CD14-positive monocyte (primary cell): ENCODE measurements at regions not wholly inside any gene's neighbourhood (a gene's known extent, or its start where the extent isn't known, plus 50 kb on each side); places are given as distances from the start of the nearest gene placed in this dataset.

ENCODE experiments used
- DNase-seq, 3 donors: peaks; one replicate each; pipeline ENCODE4 v3.0.0-alpha.2; 2011 to 2022
- H2AFZ ChIP-seq: 2 replicates; pipeline ENCODE4 v1.6.0; 2012; ENCODE audit warnings: mild to moderate bottlenecking, low read depth, low read length, inconsistent platforms; ENCODE audit not compliant: insufficient read depth, poor library complexity, severe bottlenecking
- H3K27ac ChIP-seq, 2 donors: 1 replicate in 1 of 2; 2 replicates in 1 of 2; pipeline ENCODE4 v1.5.1; 2012 to 2013; ENCODE audit warnings: low read length in 2 of 2, control low read depth in 1 of 2, inconsistent platforms in 1 of 2, low read depth in 1 of 2, mild to moderate bottlenecking in 1 of 2
- H3K27me3 ChIP-seq, 2 donors: one replicate each; pipeline versions ENCODE4 v1.6.0 to v1.6.1; 2011 to 2013; ENCODE audit warnings: low read length in 2 of 2; ENCODE audit not compliant: control insufficient read depth in 2 of 2, insufficient read depth in 2 of 2
- H3K36me3 ChIP-seq, 2 donors: replicated peaks in 1 of 2; 1 replicate in 1 of 2; 2 replicates in 1 of 2; pipeline versions ENCODE4 v1.5.1 to v1.6.1; 2012 to 2013; ENCODE audit warnings: low read length in 2 of 2, control low read depth in 1 of 2, inconsistent platforms in 1 of 2, mild to moderate bottlenecking in 1 of 2; ENCODE audit not compliant: insufficient read depth in 2 of 2, control insufficient read depth in 1 of 2
- H3K4me1 ChIP-seq, 2 donors: 1 replicate in 1 of 2; 2 replicates in 1 of 2; pipeline versions ENCODE4 v1.5.1 to v1.6.1; 2012 to 2013; ENCODE audit warnings: low read length in 2 of 2, control low read depth in 1 of 2, inconsistent platforms in 1 of 2, mild to moderate bottlenecking in 1 of 2, moderate library complexity in 1 of 2; ENCODE audit not compliant: insufficient read depth in 2 of 2, control insufficient read depth in 1 of 2
- H3K4me2 ChIP-seq: replicated peaks from 2 replicates; pipeline ENCODE3; 2012; ENCODE audit warnings: low read length, moderate library complexity, mild to moderate bottlenecking; ENCODE audit not compliant: poor library complexity, severe bottlenecking; ENCODE audit errors: extremely low read depth
- H3K4me3 ChIP-seq, 3 experiments: fragments of 200-600 bp in 1 of 3; sonication (generic) in 1 of 3; replicated peaks in 1 of 3; 1 replicate in 2 of 3; 2 replicates in 1 of 3; pipeline ENCODE4 v1.5.1; 2011 to 2013; ENCODE audit warnings: low read length in 3 of 3, mild to moderate bottlenecking in 3 of 3, control low read depth in 2 of 3, low read depth in 2 of 3, inconsistent platforms in 1 of 3, moderate library complexity in 1 of 3
- H3K79me2 ChIP-seq: 2 replicates; pipeline ENCODE4 v1.6.0; 2012; ENCODE audit warnings: mild to moderate bottlenecking, control low read depth, inconsistent platforms, low read length, moderate library complexity; ENCODE audit not compliant: insufficient read depth
- H3K9ac ChIP-seq: 2 replicates; pipeline ENCODE4 v1.6.0; 2017; ENCODE audit warnings: low read length, mild to moderate bottlenecking; ENCODE audit not compliant: insufficient read depth, poor library complexity, severe bottlenecking
- H3K9me3 ChIP-seq, 2 donors: replicated peaks in 1 of 2; 1 replicate in 1 of 2; 2 replicates in 1 of 2; pipeline versions ENCODE4 v1.5.1 to v1.6.1; 2012 to 2013; ENCODE audit warnings: low read length in 2 of 2, control low read depth in 1 of 2; ENCODE audit not compliant: control insufficient read depth in 1 of 2, insufficient read depth in 1 of 2
- H4K20me1 ChIP-seq: 2 replicates; pipeline ENCODE4 v1.6.0; 2012; ENCODE audit warnings: mild to moderate bottlenecking, low read length, control low read depth, moderate library complexity; ENCODE audit not compliant: insufficient read depth
- H3K27ac Mint-ChIP-seq, 7 donors: one replicate each; pipeline ENCODE4 v1.8.0; 2020; ENCODE audit warnings: mild to moderate bottlenecking in 7 of 7, mixed read lengths in 7 of 7, moderate library complexity in 6 of 7, inconsistent platforms in 2 of 7
- H3K27me3 Mint-ChIP-seq, 3 donors: one replicate each; pipeline ENCODE4 v1.8.0; 2021 to 2022; ENCODE audit warnings: low read depth in 3 of 3, mild to moderate bottlenecking in 3 of 3, mixed read lengths in 3 of 3, moderate library complexity in 3 of 3, inconsistent platforms in 1 of 3
- H3K36me3 Mint-ChIP-seq, 2 donors: one replicate each; pipeline ENCODE4 v1.8.0; 2020; ENCODE audit warnings: mixed read lengths in 2 of 2, inconsistent platforms in 1 of 2, mild to moderate bottlenecking in 1 of 2
- H3K4me1 Mint-ChIP-seq: one replicate; pipeline ENCODE4 v1.8.0; 2020; ENCODE audit warnings: mild to moderate bottlenecking, mixed read lengths
- H3K4me3 Mint-ChIP-seq, 2 donors: one replicate each; pipeline ENCODE4 v1.8.0; 2020; ENCODE audit warnings: mild to moderate bottlenecking in 2 of 2, mixed read lengths in 2 of 2, moderate library complexity in 1 of 2
- H3K9me3 Mint-ChIP-seq, 7 donors: one replicate each; pipeline ENCODE4 v1.8.0; 2020 to 2022; ENCODE audit warnings: mixed read lengths in 7 of 7, mild to moderate bottlenecking in 6 of 7, moderate library complexity in 6 of 7, inconsistent platforms in 2 of 7
- CTCF ChIP-seq: fragments of 200-600 bp; IDR thresholded peaks from one replicate; pipeline ENCODE4 v1.8.0; 2022; ENCODE audit warnings: antibody characterized with exemption, mild to moderate bottlenecking
- WGBS: methylation state at CpG from one replicate; pipeline ENCODE4 v1.1.5; 2013; ENCODE audit warnings: missing lambda C conversion rate; ENCODE audit not compliant: insufficient coverage; 5-methylcytosine and 5-hydroxymethylcytosine counted together
- intact Hi-C, 2 donors: fragments of 100-400 bp; cut with micrococcal nuclease; formaldehyde crosslinking; loops; one replicate each; pipeline versions ENCODE4 v1.15.0 to v1.15.1; 2023

DNA sequence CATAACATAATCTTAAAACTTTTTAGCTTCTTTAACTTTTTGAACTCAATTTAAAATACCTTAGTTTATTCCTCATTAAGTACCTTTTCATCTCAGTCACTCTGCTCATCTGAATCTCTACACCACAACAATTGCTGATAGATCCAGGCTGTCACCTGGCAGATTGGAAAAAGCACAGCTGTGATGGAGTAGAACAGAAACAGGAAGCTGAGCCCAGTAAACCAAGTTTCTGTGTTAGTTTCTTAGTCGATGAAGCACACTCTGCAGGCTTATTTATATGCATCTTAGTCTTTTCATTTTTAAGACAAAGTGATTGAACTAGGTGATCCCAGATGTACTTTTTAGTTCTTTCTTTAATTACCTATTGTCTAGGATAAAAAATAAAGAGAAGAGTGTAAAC lies 1398.0 kb upstream of the ALCAM start:
- Histone ChIP-seq H3K27me3 (no peaks in the 10 kb centered on the region), H3K4me1 (no peaks in the 10 kb centered on the region), H3K9me3 (peaks cover 14 to 19% of the 10 kb centered on the region in 2 donors), H3K27ac (no peak overlapping the region), H4K20me1 (no peaks in the 10 kb centered on the region), H3K4me3 (no peak overlapping the region), H2AFZ (no peak overlapping the region), H3K36me3 (no peaks in the 10 kb centered on the region), H3K4me2 (no peak overlapping the region), H3K79me2 (no peaks in the 10 kb centered on the region), H3K9ac (no peak overlapping the region)
- intact Hi-C loops, result no loop called here
- WGBS, result no CpG with 5 or more reads among the region's 1 CpG
- Mint-ChIP-seq H3K27me3 (no peaks in the 10 kb centered on the region), H3K4me1 (no peaks in the 10 kb centered on the region), H3K27ac (no peak overlapping the region), H3K4me3 (no peak overlapping the region), H3K36me3 (no peaks in the 10 kb centered on the region), H3K9me3 (peaks cover 0 to 16% (median 4%) of the 10 kb centered on the region in 7 donors)
- no peak for DNase-seq
- TF ChIP-seq CTCF, result no peak

GRCh38 chr3:103976931-103977339 lies 1389.8 kb upstream of the ALCAM start:
- Histone ChIP-seq H2AFZ (no peak overlapping the region), H3K79me2 (no peaks in the 10 kb centered on the region), H3K9me3 (peaks cover 0 to 2% of the 10 kb centered on the region in 2 donors), H4K20me1 (no peaks in the 10 kb centered on the region), H3K4me1 (no peaks in the 10 kb centered on the region), H3K27me3 (no peaks in the 10 kb centered on the region), H3K27ac (no peak overlapping the region), H3K36me3 (no peaks in the 10 kb centered on the region), H3K4me2 (no peak overlapping the region), H3K4me3 (no peak overlapping the region), H3K9ac (no peak overlapping the region)
- Mint-ChIP-seq H3K27me3 (no peaks in the 10 kb centered on the region), H3K4me1 (no peaks in the 10 kb centered on the region), H3K9me3 (peaks cover 0 to 6% (median 4%) of the 10 kb centered on the region in 7 donors), H3K4me3 (no peak overlapping the region), H3K27ac (no peak overlapping the region), H3K36me3 (no peaks in the 10 kb centered on the region)
- no peak for TF ChIP-seq CTCF
- intact Hi-C loops, result no loop called here
- DNase-seq, result no peak
- WGBS, result no CpG with 5 or more reads among the region's 1 CpG
